Choroid plexus epithelial cell (primary cell): ENCODE measurements at regions not wholly inside any gene's neighbourhood (a gene's known extent, or its start where the extent isn't known, plus 50 kb on each side); places are given as distances from the start of the nearest gene placed in this dataset.

Experiments used
- DNase-seq: peaks from one replicate; pipeline ENCODE4 v3.0.0-alpha.2; 2010; ENCODE audit warnings: low read depth
- H3K4me3 ChIP-seq: 2 replicates; pipeline ENCODE4 v1.5.1; 2011; ENCODE audit warnings: low read depth, mild to moderate bottlenecking, control low read depth, low read length, moderate library complexity
- TF ChIP-seq, protein P1 (sequence below): conservative IDR thresholded peaks from 2 replicates; pipeline ENCODE4 v1.5.1; 2011; ENCODE audit warnings: low read depth, mild to moderate bottlenecking, control low read depth, inconsistent platforms, low read length, moderate library complexity

DNA sequence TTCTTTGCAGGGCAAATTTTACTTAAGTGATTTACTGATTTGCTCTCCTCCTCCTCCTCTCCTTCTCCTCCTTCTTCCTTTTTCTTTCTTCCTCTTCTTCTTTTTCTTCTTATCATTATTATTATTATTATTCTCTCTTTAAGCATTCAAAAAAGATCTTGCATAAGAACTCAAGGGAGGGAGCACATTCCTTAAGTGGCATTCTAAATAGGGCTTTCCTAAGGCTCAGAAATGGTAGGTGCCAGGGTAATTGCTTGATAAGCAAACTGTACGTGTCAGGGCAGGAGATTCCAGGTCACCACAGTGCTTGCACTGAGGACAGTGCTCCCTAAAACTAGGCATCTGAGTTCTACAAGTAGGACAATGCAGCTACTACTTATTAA is 92.4 kb downstream of the SPTSSA start:
- TF ChIP-seq, protein P1, sequence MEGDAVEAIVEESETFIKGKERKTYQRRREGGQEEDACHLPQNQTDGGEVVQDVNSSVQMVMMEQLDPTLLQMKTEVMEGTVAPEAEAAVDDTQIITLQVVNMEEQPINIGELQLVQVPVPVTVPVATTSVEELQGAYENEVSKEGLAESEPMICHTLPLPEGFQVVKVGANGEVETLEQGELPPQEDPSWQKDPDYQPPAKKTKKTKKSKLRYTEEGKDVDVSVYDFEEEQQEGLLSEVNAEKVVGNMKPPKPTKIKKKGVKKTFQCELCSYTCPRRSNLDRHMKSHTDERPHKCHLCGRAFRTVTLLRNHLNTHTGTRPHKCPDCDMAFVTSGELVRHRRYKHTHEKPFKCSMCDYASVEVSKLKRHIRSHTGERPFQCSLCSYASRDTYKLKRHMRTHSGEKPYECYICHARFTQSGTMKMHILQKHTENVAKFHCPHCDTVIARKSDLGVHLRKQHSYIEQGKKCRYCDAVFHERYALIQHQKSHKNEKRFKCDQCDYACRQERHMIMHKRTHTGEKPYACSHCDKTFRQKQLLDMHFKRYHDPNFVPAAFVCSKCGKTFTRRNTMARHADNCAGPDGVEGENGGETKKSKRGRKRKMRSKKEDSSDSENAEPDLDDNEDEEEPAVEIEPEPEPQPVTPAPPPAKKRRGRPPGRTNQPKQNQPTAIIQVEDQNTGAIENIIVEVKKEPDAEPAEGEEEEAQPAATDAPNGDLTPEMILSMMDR, result no peak
- H3K4me3 ChIP-seq, result no peak overlapping the region
- DNase-seq, result peak; percentile 13

DNA sequence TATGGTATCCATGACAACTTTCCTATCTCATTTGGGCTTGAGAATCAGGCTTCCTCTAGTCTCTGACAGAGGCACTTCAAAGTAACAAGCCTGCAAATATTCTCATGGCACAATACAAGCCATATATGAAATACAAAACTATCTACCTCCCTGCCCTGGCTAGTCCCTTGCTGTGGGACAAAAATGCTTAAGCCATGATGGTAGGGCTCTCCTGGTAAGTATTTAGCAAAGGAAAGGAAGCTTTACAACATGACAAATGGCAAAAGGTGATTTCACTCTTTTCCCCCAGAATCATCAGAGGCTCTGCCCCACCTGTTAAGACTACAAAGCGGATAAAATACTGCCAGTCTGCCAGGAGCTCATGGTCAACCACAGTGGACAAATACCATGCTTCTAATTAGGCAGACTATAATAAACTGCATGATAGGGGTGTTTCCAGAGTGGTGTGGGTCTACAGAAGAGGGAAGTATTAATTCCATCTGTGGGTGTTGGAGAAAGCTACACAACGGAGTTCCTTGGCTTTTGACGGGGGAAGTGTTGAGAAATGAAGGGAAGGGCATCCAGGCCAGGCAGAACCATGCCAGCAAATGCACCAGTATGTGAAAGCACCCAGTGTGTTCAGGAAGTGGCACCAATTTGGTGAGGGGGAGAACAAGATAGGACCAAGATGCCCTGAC is 92.9 kb downstream of the SPTSSA start:
- TF ChIP-seq, protein P1, result no peak
- no peak overlapping the region for H3K4me3 ChIP-seq
- DNase-seq, result no peak

DNA sequence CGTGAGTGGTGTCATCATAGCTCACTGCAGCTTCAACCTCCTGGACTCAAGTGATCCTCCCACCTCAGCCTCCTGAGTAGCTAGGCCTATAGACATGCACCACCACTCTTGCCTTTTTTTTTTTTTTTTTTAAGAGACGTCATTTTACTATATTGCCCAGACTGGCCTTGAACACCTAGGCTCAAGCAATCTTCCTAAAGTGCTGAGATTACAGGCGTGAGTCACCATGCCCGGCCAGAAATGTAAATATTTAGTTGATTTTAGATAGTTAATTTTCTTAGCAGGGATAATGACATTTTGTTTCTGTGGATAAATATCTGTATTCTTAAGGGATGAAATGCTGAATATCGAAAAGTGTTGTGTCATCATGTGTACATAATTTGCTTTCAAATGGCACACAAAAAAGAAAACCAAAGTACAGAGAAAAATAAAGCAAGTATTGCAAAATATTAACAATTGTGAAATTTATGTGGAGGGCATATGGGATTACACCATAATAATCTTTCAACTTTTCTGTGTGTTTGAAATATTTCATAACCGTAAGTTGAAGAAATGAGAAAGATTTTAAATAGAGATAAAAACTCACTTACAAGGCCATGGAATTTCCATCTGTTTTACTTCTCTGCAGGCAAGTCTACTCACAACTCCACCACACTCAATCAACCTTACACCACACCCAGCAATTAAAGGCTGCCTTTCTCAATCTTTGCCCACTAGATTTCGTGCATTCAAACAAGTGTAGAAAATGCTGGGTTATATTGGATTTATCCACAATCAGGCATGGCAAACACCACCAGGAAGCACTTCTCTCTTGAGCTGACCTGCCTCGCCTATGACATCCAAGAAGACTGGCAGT is 93.7 kb downstream of the SPTSSA start:
- no peak overlapping the region for H3K4me3 ChIP-seq
- TF ChIP-seq, protein P1, result no peak
- peak; percentile 80 for DNase-seq

DNA sequence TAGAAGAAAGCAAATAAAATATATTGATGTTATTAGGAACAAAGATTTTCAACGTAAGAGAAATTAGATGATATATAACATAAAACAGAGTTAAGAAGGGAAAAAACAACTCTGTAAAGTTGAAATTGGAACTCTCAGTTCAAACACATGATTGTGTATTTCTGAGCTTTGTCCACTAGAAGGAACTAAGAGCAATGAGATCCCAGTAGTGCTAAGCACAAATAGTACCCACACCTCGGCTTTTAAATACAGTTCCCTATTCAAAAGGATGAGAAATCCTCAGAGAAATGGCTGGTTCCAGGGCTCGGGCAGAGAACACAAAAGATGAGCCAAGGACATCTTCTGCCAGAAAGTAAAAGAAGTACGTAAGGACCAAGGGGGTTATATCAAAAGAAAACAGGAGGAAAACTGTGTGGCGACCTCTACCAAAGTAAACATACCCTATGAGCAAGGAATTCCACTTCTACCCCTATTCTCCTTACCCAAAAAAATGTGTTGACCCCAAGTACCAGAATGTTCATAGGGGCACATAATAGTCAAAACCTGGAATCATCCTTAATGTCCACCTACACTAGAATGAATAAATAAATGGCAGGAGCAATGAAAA is 96.6 kb downstream of the SPTSSA start:
- H3K4me3 ChIP-seq, result no peak overlapping the region
- DNase-seq, result peak; percentile 79
- TF ChIP-seq, protein P1, result peak; percentile 55

DNA sequence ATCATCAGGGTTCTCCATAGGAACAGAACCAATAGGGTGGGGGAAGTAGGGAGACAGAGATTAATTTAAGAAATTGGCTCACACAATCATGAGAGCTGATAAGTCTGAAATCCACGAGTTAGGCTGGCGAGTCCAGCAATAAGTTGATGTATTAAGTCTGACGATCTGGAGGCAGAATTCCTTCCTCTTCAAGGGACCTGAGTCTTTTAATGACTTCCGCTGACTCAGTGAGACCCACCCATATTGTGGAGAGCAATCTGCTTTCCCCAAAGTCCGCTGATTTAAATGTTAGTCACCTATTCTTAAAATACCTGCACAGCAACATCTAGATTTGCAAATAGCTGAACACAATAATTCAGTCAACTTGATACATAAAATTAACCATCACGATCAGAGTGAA is 97.8 kb downstream of the SPTSSA start:
- TF ChIP-seq, protein P1, result no peak
- no peak for DNase-seq
- H3K4me3 ChIP-seq, result no peak overlapping the region

DNA sequence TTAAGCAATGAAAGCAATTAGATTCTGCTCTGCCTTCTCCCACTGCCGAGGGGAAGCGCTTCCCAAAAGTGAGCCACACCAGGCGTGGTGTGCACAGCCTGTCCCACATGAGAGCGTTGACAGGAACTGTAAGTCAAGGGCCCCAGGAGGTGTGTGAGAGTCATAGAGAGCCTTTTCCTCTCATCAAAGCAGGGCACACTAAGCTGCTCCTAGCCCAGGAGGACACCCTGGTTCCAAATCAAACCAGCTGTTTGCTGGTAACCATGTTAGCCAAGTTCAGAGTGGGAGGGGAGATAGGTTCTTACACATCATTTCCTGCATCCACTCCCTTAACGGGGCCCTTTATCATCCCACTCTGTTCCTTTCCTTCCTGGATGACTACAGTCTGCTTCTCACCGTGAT is 98.3 kb downstream of the SPTSSA start:
- DNase-seq, result peak; percentile 36
- no peak overlapping the region for H3K4me3 ChIP-seq
- TF ChIP-seq, protein P1, result no peak
